Activated CD4-positive, alpha-beta T cell treated with anti-CD3 and anti-CD28 coated beads, Interleukin-2, amount 50 U/mL, for 48 hours (primary cell): ENCODE measurements at regions not wholly inside any gene's neighbourhood (a gene's known extent, or its start where the extent isn't known, plus 50 kb on each side); places are given as distances from the start of the nearest gene placed in this dataset.

Experiments
- DNase-seq, 2 experiments: peaks; one replicate each; pipeline ENCODE4 v3.0.0-alpha.2; 2020

DNA sequence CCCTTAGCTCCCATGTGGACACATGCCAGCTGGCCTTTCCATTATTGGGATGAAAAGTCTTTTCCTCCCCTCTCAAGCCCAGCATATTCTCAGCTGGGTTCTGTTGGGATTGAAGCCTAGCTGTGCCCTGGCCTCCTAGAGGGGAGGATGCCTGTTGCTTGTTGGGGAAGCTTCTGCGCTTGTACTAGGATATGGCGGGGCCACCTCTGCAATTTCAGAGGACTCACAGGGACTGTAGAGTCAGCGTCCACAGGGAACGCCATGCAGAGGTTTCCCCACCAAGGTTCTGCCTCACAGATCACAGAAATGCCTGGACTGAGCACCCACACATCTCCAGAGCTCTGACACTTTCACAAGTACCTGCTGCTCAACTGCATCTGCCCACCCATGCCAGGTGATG is 288.7 kb upstream of the FOXQ1 start:
- no peak for DNase-seq

DNA sequence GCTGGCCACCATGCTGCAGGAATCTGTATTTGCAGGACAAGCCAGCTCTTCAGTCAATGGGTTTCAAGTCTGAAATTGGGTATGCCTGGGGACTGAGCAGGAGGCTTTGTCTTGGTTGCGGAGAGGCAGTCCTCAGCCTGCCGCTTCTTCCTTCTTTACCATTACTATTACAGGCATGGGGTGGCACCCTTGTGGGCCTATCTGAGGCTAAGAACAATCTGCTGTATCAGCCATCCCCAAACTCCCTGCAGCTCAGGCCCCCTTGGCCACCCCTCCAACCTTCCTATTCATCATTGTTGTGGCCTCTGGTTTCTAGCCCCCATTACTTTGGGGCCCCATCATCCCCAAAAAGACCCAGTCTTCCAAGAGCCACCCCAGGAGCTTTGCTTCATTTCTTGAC is 289.2 kb upstream of the FOXQ1 start:
- no peak for DNase-seq

- DNase-seq: no peak
Observed at GRCh38 chr6:1020837-1021236, 291.1 kb upstream of the FOXQ1 start.

GRCh38 chr6:1020133-1020532 is 291.8 kb upstream of the FOXQ1 start:
- DNase-seq: no peak

DNA sequence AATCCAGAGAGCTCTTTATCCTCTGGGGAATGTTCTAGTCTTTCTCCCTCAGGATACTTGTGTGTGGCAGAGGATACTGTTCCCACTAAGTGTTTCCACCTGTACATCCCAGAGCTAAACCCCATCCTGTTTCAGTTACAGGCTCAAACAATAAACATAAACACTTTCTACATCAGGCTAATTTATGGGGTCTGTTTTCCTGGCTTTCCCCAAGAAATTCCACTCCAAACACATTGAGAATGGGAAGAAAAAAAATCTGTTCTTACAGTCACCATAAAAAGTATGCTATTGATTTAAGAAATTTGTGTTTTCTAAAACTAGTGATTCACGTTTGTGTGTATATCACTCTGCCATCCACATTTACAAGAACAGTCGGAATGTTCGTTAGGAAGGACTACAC is 293.9 kb upstream of the FOXQ1 start:
- DNase-seq: no peak

DNA sequence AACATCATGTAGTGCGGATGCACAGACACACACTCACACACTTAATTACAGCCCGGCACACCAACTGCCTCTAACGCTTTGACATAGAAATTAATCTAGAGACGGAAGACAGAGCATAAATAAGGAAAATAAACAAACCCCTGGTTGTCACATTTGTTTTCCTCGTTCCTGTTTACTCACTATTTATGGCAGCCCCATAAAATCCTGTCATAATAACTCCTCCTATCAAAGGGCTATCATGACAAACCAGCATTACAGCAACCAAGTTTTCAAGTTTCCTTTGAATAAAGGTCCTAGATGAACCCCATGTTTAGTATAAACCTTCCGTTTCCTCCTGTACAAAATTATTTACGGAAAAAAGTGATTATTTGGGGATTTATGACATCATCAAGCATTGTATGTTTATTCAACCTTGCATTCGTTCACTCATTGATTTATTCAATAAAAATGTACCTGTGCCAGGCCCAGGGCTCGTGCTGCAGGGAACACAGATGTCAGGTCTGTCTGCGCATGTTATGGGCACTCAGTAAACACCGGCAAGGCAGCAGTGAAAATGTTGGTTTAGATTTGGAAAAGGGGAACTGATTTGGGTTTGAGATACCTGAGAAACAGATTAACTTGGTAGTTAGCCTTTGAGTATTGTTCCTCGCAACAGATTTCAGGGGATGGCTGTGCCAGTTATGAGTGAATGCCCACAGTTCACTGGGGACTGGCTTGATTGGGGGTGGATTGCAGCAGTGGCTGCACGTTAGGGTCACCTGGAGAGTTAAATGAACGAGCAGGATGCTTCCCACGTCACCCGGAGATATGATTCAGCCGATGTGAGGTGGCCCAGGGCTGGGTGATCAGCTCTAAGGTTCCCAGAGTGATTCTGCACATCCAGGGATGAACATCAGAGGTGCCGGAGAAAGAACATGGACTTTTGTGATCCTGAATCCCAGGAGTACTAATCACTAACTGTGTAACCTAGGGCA is 295.3 kb upstream of the FOXQ1 start:
- DNase-seq: no peak

DNA sequence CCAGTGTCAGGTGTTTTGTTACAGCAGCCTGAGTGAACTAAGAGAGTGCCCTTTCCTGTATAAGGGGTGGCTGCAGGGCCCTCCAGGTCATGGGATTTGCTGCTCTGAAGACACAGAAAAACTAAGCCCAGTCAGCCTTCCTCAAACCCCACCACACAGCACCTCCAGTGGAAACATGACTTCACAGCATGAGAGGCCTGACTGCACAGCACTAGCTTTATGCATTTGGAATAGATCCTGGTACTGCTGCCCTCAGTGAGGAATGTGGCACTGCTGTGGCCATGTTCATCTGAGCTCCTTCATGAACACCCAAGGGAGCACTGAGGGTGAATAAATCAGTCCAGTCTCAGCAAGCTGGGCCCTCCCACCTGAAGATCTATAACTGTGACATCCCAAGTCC is 296.1 kb upstream of the FOXQ1 start:
- no peak for DNase-seq

- no peak for DNase-seq
Observed at GRCh38 chr6:1014431-1014807, 297.5 kb upstream of the FOXQ1 start.

DNA sequence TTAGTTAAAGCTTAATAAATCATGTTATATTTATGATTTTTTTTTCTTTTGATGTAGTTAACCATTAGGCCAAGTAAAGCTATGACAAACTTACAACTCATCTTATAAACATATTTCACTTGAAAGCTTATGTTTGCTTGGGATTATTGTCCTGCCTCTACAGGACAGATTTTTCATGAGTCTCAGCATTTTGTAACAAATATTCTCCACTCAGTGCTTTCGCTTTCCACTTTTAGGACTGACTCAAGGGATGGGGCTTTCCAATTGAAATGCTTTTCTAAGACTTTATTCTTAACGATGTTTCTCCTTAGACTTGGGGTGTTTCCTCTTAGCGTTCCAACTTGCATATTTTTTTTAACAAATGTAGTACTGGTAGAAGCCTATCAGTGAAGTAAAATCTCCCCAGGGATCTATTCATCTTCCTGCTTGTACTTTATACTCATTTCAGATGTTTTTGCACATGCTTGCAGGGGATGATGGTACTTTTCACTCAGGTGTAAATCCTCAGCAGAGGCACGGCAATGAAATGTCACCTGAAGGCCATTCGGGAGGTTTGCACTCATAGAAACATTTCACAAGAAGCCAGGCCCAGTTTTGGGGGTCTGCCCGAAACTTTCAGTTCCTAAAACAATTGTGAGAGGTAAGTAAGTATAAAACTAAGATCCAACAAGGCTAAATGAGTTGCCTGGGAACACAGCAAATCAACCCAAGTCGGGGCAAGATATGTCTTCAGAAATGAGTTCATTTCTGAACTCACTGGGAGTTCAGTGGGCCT is 298.1 kb upstream of the FOXQ1 start:
- DNase-seq: no peak

GRCh38 chr6:1009103-1009502 is 302.8 kb upstream of the FOXQ1 start:
- DNase-seq: no peak

DNA sequence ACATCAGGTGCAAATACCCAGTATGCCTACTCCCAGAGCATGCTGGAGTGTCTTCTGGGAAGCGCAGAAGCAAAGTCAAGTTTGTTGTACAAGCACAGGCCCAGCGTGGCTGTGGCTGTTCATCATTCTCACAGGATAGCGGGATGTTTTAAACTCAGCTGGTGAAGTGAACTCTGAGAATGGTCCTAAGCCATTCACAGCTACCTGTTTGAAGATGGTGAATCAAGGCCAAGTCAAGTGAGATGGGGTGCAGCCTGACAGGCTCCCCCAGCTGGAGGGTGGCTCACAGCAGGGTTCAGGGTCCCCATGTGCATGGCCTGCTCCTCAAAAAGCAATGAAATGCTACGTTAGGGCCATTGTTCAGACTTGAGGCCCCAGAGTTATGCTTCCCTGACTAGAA is 304.7 kb upstream of the FOXQ1 start:
- DNase-seq: no peak

DNA sequence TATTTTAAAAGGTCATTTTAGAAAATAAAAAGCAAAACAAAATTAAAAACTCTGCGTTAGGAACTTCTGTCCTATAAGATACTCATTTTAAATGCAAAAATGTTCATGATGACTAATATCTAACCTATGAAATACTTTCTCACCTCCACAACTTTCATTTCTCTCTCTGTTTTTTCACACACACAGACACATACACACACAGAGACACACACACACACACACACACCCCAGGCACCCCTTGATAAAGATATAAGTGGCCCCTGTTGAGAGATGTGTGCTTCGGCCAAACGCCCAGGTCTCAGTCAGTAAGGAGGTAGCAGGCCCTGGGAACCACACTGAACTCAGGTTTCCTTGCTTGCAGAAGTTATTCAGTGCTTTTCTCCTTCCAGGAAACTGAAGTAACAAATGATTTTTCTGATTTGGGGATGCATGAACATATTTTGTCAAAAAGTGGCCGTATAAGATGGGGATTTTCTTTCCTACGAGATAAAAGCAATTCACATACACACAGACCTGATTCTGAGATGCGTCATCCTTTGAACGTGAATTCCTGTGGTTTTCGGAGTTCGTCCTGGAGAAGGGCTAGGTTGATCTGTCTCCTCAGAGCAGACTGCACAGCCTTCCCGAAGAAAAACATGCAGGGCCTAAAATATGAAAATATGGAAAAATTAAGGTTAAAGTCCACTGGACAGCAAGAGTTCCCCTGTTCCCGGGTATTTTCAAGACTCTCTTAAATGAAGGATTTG is 306.8 kb upstream of the FOXQ1 start:
- DNase-seq: no peak

DNA sequence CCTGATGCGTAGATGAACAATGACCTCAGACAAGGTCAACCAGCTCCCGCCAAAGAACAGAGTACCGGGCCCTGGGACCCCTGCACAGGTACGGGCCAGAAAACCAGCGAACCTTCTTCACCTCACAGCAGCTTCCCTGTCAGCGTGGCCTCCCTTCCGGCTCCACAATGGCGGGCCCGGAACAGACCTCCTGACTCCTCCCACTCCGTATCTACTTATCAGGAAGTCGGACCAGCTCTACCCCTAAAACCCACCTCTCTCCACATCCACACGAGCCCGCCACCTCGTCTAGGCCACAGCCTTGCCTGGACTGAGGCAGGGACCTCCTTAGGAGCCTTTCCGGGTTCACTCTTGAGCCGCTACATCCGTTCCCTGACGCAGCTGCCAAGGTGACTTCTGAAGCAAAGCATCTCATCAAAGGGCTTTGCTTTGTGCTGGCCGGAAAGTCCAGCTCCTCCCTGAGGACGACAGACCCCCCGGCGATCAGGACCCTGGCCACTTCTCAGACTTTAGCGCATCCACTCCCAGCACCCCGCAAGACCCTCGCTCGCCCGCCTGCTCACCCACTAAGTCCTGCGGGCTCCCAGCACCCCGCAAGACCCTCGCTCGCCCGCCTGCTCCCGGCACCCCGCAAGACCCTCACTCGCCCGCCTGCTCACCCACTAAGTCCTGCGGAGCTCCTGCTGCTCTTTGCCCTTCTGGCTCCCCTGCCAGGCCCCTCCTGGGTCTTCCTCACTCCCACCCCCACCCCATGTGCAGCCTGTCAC is 308.3 kb upstream of the FOXQ1 start:
- no peak for DNase-seq

GRCh38 chr6:1002989-1003388 is 308.9 kb upstream of the FOXQ1 start:
- no peak for DNase-seq

DNA sequence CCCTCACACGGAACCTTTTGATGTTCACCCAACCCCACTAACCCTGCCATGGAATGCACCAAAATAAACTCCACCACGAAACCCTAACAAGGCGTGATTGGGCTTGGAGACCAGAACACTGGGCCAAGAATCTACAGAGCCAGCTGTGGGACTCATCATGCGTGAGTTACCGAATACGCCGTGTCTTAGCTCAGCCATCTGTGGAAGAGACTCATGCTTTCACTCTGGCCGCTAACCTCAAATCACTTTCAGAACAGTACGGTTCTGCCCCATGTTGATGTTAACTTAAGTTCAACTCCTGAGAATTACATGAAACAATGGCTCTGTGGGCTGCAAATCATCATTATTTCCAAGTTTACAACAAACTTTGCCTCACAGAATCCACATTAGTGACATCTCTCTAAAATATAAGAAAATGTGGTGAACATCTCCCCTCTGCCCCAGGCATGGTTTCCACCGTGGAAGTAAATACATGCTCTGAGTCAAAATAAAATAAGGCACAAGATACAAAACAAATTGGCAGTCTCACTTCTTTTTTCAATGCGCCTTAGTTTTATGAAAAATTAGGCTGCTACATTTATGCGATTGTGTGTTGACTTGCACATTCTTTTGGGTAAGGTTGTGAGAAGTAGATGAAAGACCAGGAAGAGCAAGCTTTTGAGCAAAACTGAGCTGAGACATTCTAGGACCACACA is 308.9 kb upstream of the EXOC2 start:
- no peak for DNase-seq

DNA sequence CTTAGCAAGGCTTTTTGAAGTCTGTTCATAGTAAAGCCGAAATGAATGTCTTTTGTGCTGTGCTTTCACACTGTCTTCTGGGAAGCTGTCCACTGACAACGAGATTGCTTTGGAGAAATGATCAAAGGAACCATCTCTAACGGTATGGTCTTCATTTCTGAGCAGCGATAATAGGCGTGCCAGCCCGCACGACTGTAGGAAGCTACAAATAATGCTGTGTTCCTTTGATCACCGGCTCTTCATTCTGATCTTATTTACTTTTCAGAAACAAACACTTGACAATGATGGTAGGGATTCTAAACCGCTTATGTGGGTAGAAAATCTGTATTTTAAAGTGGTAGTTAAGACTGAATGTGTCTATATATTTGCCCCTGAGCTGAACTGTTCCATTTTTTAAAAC is 306.6 kb upstream of the EXOC2 start:
- DNase-seq: no peak

DNA sequence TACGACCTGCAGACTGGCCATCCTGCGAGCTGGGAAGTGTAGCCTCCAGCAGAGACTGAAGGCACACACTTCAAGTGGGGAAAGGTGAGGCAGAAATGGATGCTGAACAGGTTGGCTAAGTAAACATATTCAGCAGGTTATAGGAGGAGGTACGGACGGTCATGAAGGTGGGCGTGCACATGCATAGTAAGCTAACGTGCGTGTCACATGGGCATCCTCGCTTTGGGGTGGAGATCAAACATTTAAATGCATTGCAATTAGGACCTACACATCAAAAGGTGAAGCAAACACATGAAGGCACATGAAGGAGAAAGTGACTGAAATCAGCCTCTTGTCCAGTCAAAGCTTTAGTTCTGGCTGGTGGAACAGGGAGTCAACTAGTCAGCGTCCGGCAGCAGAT is 305.6 kb upstream of the EXOC2 start:
- no peak for DNase-seq

DNA sequence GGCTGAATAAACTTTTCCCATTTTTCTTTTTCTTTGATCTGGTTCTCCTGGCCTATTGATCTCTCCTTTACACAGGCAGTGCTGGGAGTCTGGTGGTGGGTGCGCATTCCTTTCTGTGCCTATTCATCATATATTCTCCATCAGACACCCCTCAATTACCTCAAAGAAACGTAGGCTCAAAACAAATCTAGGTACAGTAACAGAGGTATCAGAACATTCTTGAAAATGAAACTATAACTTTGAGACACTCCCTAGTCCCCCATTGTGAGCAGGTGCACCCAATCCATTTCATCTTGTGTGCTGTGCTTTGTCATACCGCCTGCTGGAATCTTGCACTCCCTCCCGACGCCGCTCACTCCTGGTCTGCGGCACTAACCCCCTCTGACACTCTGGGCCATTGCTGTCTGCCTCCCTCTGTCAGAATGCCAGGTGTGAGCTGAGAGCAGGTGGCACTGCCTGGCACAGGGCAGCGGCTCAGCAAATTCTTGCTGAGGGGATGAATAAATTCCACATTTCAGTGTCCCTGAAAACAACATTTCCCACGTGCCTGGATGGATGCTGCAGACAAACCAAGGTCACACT is 303.4 kb upstream of the EXOC2 start:
- no peak for DNase-seq

GRCh38 chr6:991192-991591 is 298.3 kb upstream of the EXOC2 start:
- no peak for DNase-seq

GRCh38 chr6:984031-984430 is 291.1 kb upstream of the EXOC2 start:
- DNase-seq: no peak

DNA sequence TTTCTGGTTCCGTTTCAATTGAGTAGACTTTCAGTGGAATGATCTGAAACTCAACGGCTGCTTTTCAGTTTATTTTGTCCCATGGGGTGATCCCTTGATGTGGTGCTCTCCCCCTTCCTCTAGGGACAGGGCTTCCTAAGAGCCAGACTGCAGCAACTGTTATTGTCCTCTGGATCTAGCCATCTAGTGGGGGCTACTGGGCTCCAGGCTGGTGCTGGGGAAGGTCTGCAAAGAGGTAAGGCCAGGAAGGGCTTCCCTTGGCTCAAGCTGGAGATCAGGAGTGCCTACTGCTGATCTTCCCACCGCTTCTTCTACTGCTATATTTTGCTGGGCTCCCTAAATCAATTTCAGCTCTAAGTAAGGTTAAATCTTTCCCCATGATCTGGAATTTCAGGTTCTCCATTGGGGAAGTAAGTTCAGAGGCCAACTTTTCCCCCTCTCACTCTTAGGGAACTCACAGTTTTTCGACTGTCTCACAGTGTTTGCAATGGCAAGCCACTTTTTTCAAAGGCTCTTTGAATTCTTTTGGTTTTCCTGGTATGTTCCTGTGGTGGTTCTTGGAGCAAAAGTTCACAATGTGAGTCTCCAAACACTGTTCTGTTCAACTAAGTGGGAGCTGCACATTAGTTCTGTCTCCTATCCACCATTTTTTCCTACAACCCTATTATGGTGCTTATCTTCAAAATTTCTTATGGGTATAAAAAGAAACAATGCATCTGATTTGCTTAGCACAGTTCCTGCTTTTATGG is 286.2 kb upstream of the EXOC2 start:
- DNase-seq: no peak
